ENCODE measurements at regions not wholly inside any gene's neighbourhood (a gene's known extent, or its start where the extent isn't known, plus 50 kb on each side); places are given as distances from the start of the nearest gene placed in this dataset.

DNA sequence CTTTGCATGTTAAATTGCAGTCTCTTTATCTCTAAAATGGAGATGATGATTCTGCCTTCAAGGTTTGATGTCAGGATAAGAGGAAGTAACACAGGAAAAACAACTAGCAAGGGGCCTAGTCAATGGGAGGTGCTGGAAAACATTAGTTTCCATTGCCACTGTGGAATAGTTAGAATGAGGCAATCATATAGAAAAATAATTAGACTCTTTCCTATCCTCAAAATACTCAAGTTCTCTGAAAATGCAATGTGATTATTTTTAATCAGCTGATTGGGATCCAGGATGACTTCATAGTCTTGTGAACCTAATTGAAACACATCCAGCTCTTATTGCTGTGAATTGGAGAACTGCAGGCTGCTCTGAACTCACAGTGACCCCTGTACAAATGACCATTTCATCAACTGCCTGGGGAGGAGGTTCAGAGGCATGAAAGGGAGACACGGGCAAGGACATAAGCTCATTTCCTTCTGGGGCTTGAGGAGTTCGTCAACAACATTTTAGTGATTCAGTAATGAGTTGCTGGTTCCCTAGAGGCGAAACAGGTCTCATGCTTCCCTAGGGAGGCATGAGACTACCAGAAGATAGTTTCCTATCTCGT lies 422.5 kb downstream of the LPIN1 start:
- Histone ChIP-seq H3K9me3 (ENCODE audit: control extremely low read depth in 1 of 3, control insufficient read depth in 2 of 3, insufficient read depth in 1 of 3, low read length in 2 of 3) (peaks cover 0 to 5% (median 0%) of the 10 kb centered on the region in 3 donors), H4K20me1 (ENCODE audit: control insufficient read depth, insufficient read depth, low read length, poor library complexity, severe bottlenecking) (no peaks in the 10 kb centered on the region), H2AFZ (ENCODE audit: insufficient read depth, low read depth, low read length, poor library complexity, severe bottlenecking) (peak overlapping the region; percentile 29), H3K9ac (ENCODE audit: low read length) (no peak overlapping the region), H3K27ac (ENCODE audit: low read length in 2 of 2) (no peak overlapping the region), H3K4me1 (ENCODE audit: control insufficient read depth in 2 of 2, insufficient read depth in 2 of 2, low read length in 2 of 2) (peaks cover 20 to 28% of the 10 kb centered on the region in 2 donors), H3K4me2 (replicated peaks; ENCODE audit: low read depth, low read length, poor library complexity, severe bottlenecking) (peak overlapping the region; percentile 25), H3K79me2 (ENCODE audit: control insufficient read depth, insufficient read depth, low read length) (no peaks in the 10 kb centered on the region), H3K4me3 (ENCODE audit: control extremely low read depth in 1 of 5, extremely low read depth in 1 of 5, insufficient read depth in 1 of 5, low read depth in 2 of 5, low read length in 4 of 5) (no peak overlapping the region), H3K36me3 (replicated peaks in 1 of 2; ENCODE audit: control extremely low read depth in 1 of 2, control insufficient read depth in 1 of 2, extremely low read depth in 1 of 2, insufficient read depth in 2 of 2, low read length in 1 of 2) (no peaks in the 10 kb centered on the region), H3K27me3 (replicated peaks in 1 of 4; ENCODE audit: control extremely low read depth in 1 of 4, control insufficient read depth in 3 of 4, insufficient read depth in 4 of 4, low read length in 3 of 4) (no peaks in the 10 kb centered on the region)
- Mint-ChIP-seq H3K4me3 (peak overlapping the region; percentile 4), H3K4me1 (peaks cover 40% of the 10 kb centered on the region), H3K9me3 (ENCODE audit: insufficient read depth) (no peaks in the 10 kb centered on the region), H3K27me3 (no peaks in the 10 kb centered on the region), H3K27ac (no peak overlapping the region)
- TF ChIP-seq EZH2 (IDR thresholded peaks at IDR 0.05; ENCODE audit: borderline replicate concordance, insufficient read depth, low read depth, low read length, poor library complexity, severe bottlenecking), result no peak
- TF ChIP-seq, protein P1, sequence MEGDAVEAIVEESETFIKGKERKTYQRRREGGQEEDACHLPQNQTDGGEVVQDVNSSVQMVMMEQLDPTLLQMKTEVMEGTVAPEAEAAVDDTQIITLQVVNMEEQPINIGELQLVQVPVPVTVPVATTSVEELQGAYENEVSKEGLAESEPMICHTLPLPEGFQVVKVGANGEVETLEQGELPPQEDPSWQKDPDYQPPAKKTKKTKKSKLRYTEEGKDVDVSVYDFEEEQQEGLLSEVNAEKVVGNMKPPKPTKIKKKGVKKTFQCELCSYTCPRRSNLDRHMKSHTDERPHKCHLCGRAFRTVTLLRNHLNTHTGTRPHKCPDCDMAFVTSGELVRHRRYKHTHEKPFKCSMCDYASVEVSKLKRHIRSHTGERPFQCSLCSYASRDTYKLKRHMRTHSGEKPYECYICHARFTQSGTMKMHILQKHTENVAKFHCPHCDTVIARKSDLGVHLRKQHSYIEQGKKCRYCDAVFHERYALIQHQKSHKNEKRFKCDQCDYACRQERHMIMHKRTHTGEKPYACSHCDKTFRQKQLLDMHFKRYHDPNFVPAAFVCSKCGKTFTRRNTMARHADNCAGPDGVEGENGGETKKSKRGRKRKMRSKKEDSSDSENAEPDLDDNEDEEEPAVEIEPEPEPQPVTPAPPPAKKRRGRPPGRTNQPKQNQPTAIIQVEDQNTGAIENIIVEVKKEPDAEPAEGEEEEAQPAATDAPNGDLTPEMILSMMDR (IDR thresholded peaks at IDR 0.05), result no peak
- CTCF ChIA-PET, result interaction anchor here (0.6 to 1.6 kb wide), 5 partner anchors 10 to 838 kb away, joined by 3 to 5 read pairs (median 3); no protein-coding TSS in a partner anchor
- POLR2A ChIA-PET, result no interaction called here
- ATAC-seq (ENCODE audit: low read depth) (peak; percentile 54), DNase-seq (peak; percentile 20)
- 17% methylated on average over 4 of the region's 4 CpGs for WGBS (ENCODE audit: insufficient coverage)
- intact Hi-C loops (cut with micrococcal nuclease), result loop anchor here (2.0 kb wide), 1 partner anchor 18 kb away; no protein-coding TSS in a partner anchor

DNA sequence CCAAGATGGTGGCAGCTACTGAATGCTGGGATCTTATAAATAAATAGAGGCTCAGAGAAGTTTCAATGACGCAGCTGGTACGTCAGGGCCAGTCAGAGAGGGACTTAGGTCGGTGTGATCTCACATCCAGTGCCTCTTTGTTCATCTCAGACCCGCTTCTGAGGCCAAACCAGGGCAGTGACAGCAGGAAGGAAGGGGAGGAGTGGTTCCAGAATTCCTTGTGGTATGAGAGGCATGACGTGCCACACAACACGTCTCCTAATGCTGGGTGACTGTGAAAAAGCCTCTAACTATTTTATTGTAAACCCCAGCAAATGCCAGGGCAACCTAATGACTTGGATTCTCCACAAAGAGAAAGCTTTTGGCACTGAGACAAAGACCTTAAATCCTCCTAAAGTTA lies 423.3 kb downstream of the LPIN1 start:
- Mint-ChIP-seq H3K27ac (no peak overlapping the region), H3K4me1 (peaks cover 41% of the 10 kb centered on the region), H3K27me3 (no peaks in the 10 kb centered on the region), H3K9me3 (ENCODE audit: insufficient read depth) (no peaks in the 10 kb centered on the region), H3K4me3 (peak overlapping the region; percentile 4)
- H3K79me2 ChIP-seq (ENCODE audit: control insufficient read depth, insufficient read depth, low read length), result no peaks in the 10 kb centered on the region
- CTCF ChIA-PET, result interaction anchor here (1.6 kb wide), 1 partner anchor 340 kb away, joined by 5 read pairs; no protein-coding TSS in a partner anchor
- no peak overlapping the region for H3K9ac ChIP-seq (ENCODE audit: low read length)
- H3K4me2 ChIP-seq (replicated peaks; ENCODE audit: low read depth, low read length, poor library complexity, severe bottlenecking), result peak overlapping the region; percentile 25
- POLR2A ChIA-PET, result no interaction called here
- peaks cover 0 to 5% (median 0%) of the 10 kb centered on the region in 3 donors for H3K9me3 ChIP-seq (ENCODE audit: control extremely low read depth in 1 of 3, control insufficient read depth in 2 of 3, insufficient read depth in 1 of 3, low read length in 2 of 3)
- no peaks in the 10 kb centered on the region for H4K20me1 ChIP-seq (ENCODE audit: control insufficient read depth, insufficient read depth, low read length, poor library complexity, severe bottlenecking)
- ATAC-seq (ENCODE audit: low read depth) (no peak), DNase-seq (no peak)
- intact Hi-C loops (cut with micrococcal nuclease), result loop anchor here (2.0 kb wide), 1 partner anchor 19 kb away; no protein-coding TSS in a partner anchor
- H3K4me1 ChIP-seq (ENCODE audit: control insufficient read depth in 2 of 2, insufficient read depth in 2 of 2, low read length in 2 of 2), result peaks cover 20 to 28% of the 10 kb centered on the region in 2 donors
- TF ChIP-seq EZH2 (IDR thresholded peaks at IDR 0.05; ENCODE audit: borderline replicate concordance, insufficient read depth, low read depth, low read length, poor library complexity, severe bottlenecking), result no peak
- TF ChIP-seq, protein P1 (IDR thresholded peaks at IDR 0.05), result no peak
- no peak overlapping the region for H3K27ac ChIP-seq (ENCODE audit: low read length in 2 of 2)
- H3K36me3 ChIP-seq (replicated peaks in 1 of 2; ENCODE audit: control extremely low read depth in 1 of 2, control insufficient read depth in 1 of 2, extremely low read depth in 1 of 2, insufficient read depth in 2 of 2, low read length in 1 of 2), result no peaks in the 10 kb centered on the region
- 53% methylated on average over 4 of the region's 6 CpGs for WGBS (ENCODE audit: insufficient coverage)
- peak overlapping the region; percentile 29 for H2AFZ ChIP-seq (ENCODE audit: insufficient read depth, low read depth, low read length, poor library complexity, severe bottlenecking)
- no peaks in the 10 kb centered on the region for H3K27me3 ChIP-seq (replicated peaks in 1 of 4; ENCODE audit: control extremely low read depth in 1 of 4, control insufficient read depth in 3 of 4, insufficient read depth in 4 of 4, low read length in 3 of 4)
- no peak overlapping the region for H3K4me3 ChIP-seq (ENCODE audit: control extremely low read depth in 1 of 5, extremely low read depth in 1 of 5, insufficient read depth in 1 of 5, low read depth in 2 of 5, low read length in 4 of 5)

Measured in B cell (primary cell).